ENCODE measurements at regions not wholly inside any gene's neighbourhood (a gene's known extent, or its start where the extent isn't known, plus 50 kb on each side); places are given as distances from the start of the nearest gene placed in this dataset.

GRCh38 chr6:144932621-144933020 lies 647.5 kb downstream of the UTRN start:
- ATAC-seq (no peak), DNase-seq (no peak)
- Histone ChIP-seq H3K4me2 (ENCODE audit: low read length) (no peak overlapping the region), H3K9me3 (ENCODE audit: low read length) (no peaks in the 10 kb centered on the region), H3F3A (ENCODE audit: low read length, unreplicated experiment) (no peaks in the 10 kb centered on the region), H3K36me3 (ENCODE audit: low read depth, low read length) (no peaks in the 10 kb centered on the region), H2AFZ (ENCODE audit: low read length) (no peak overlapping the region), H3K27ac (ENCODE audit: low read length) (no peak overlapping the region), H3K9me2 (replicated peaks; ENCODE audit: low read length) (no peaks in the 10 kb centered on the region), H3K9ac (ENCODE audit: low read length) (no peak overlapping the region), H4K20me1 (ENCODE audit: low read length) (no peaks in the 10 kb centered on the region), H3K4me3 (ENCODE audit: low read length) (no peak overlapping the region), H3K79me2 (ENCODE audit: low read length) (no peaks in the 10 kb centered on the region), H3K27me3 (ENCODE audit: low read length) (no peaks in the 10 kb centered on the region), H3K4me1 (ENCODE audit: insufficient read depth, low read length) (no peaks in the 10 kb centered on the region)
- ChIA-PET POLR2A (ENCODE audit: unreplicated experiment) (interaction anchor here (0.6 kb wide), 1 partner anchor 154 kb away, joined by 4 read pairs; no protein-coding TSS in a partner anchor), CTCF (no interaction called here)
- intact Hi-C loops (cut with micrococcal nuclease), result loop anchor here (5.0 kb wide), 2 partner anchors 205 to 350 kb away; no protein-coding TSS in a partner anchor
- TF ChIP-seq EZH2phosphoT487 (IDR thresholded peaks at IDR 0.05; ENCODE audit: borderline replicate concordance, low read length) (no peak), EZH2 (IDR thresholded peaks at IDR 0.05; ENCODE audit: low read length, unreplicated experiment) (no peak), CTCF (conservative IDR thresholded peaks at IDR 0.05; ENCODE audit: low read depth, low read length) (no peak)
- no TSS peak for BruUV-seq (replicated peaks)

GRCh38 chr6:144935181-144935580 lies 650.0 kb downstream of the UTRN start:
- H3K9ac ChIP-seq (ENCODE audit: low read length), result no peak overlapping the region
- ATAC-seq (no peak), DNase-seq (no peak)
- CTCF ChIA-PET, result no interaction called here
- no peaks in the 10 kb centered on the region for H4K20me1 ChIP-seq (ENCODE audit: low read length)
- no peaks in the 10 kb centered on the region for H3K9me2 ChIP-seq (replicated peaks; ENCODE audit: low read length)
- intact Hi-C loops (cut with micrococcal nuclease), result no loop called here
- no TSS peak for BruUV-seq (replicated peaks)
- H3K27me3 ChIP-seq (ENCODE audit: low read length), result no peaks in the 10 kb centered on the region
- H3K36me3 ChIP-seq (ENCODE audit: low read depth, low read length), result no peaks in the 10 kb centered on the region
- no peak for TF ChIP-seq CTCF (conservative IDR thresholded peaks at IDR 0.05; ENCODE audit: low read depth, low read length)
- TF ChIP-seq EZH2phosphoT487 (IDR thresholded peaks at IDR 0.05; ENCODE audit: borderline replicate concordance, low read length), result no peak
- TF ChIP-seq EZH2 (IDR thresholded peaks at IDR 0.05; ENCODE audit: low read length, unreplicated experiment), result no peak
- no peak overlapping the region for H3K4me3 ChIP-seq (ENCODE audit: low read length)
- no peaks in the 10 kb centered on the region for H3K79me2 ChIP-seq (ENCODE audit: low read length)
- H3K4me2 ChIP-seq (ENCODE audit: low read length), result no peak overlapping the region
- no peaks in the 10 kb centered on the region for H3K4me1 ChIP-seq (ENCODE audit: insufficient read depth, low read length)
- no peak overlapping the region for H2AFZ ChIP-seq (ENCODE audit: low read length)
- no peaks in the 10 kb centered on the region for H3F3A ChIP-seq (ENCODE audit: low read length, unreplicated experiment)
- H3K27ac ChIP-seq (ENCODE audit: low read length), result no peak overlapping the region
- no peaks in the 10 kb centered on the region for H3K9me3 ChIP-seq (ENCODE audit: low read length)
- POLR2A ChIA-PET (ENCODE audit: unreplicated experiment), result no interaction called here

- intact Hi-C loops (cut with micrococcal nuclease), result no loop called here
- CTCF ChIA-PET, result no interaction called here
- no TSS peak for BruUV-seq (replicated peaks)
Observed at GRCh38 chr6:144935661-144936060, 650.5 kb downstream of the UTRN start.

More at GRCh38 chr6:144935661-144936060, 650.5 kb downstream of the UTRN start:
- Histone ChIP-seq H3K27me3 (ENCODE audit: low read length) (no peaks in the 10 kb centered on the region), H3K9me3 (ENCODE audit: low read length) (no peaks in the 10 kb centered on the region), H3K4me1 (ENCODE audit: insufficient read depth, low read length) (no peaks in the 10 kb centered on the region), H3K79me2 (ENCODE audit: low read length) (no peaks in the 10 kb centered on the region), H2AFZ (ENCODE audit: low read length) (no peak overlapping the region), H4K20me1 (ENCODE audit: low read length) (no peaks in the 10 kb centered on the region), H3K36me3 (ENCODE audit: low read depth, low read length) (no peaks in the 10 kb centered on the region), H3K9me2 (replicated peaks; ENCODE audit: low read length) (no peaks in the 10 kb centered on the region), H3K27ac (ENCODE audit: low read length) (no peak overlapping the region), H3F3A (ENCODE audit: low read length, unreplicated experiment) (no peaks in the 10 kb centered on the region), H3K9ac (ENCODE audit: low read length) (no peak overlapping the region), H3K4me2 (ENCODE audit: low read length) (no peak overlapping the region), H3K4me3 (ENCODE audit: low read length) (no peak overlapping the region)
- POLR2A ChIA-PET (ENCODE audit: unreplicated experiment), result no interaction called here
- ATAC-seq (no peak), DNase-seq (no peak)
- TF ChIP-seq EZH2phosphoT487 (IDR thresholded peaks at IDR 0.05; ENCODE audit: borderline replicate concordance, low read length) (no peak), EZH2 (IDR thresholded peaks at IDR 0.05; ENCODE audit: low read length, unreplicated experiment) (no peak), CTCF (conservative IDR thresholded peaks at IDR 0.05; ENCODE audit: low read depth, low read length) (no peak)

Measured in PC-3 (cell line).